Muscle layer of duodenum (tissue), 2 donors: ENCODE measurements at regions not wholly inside any gene's neighbourhood (a gene's known extent, or its start where the extent isn't known, plus 50 kb on each side); places are given as distances from the start of the nearest gene placed in this dataset.

Experiments used
- H3K27ac ChIP-seq: one replicate; pipeline ENCODE4 v1.7.0; 2013; ENCODE audit warnings: mild to moderate bottlenecking, low read length
- H3K27me3 ChIP-seq: one replicate; pipeline ENCODE4 v1.7.0; 2013; ENCODE audit warnings: low read depth, mild to moderate bottlenecking, control low read depth, low read length
- H3K36me3 ChIP-seq, 2 donors: one replicate each; pipeline ENCODE4 v1.7.0; 2013; ENCODE audit warnings: low read length in 2 of 2, control low read depth in 1 of 2, mild to moderate bottlenecking in 1 of 2; ENCODE audit not compliant: insufficient read depth in 2 of 2, control insufficient read depth in 1 of 2
- H3K4me1 ChIP-seq, 2 donors: one replicate each; pipeline ENCODE4 v1.7.0; 2013; ENCODE audit warnings: low read length in 2 of 2, mild to moderate bottlenecking in 2 of 2, control low read depth in 1 of 2, moderate library complexity in 1 of 2; ENCODE audit not compliant: insufficient read depth in 2 of 2, control insufficient read depth in 1 of 2
- H3K4me3 ChIP-seq, 2 donors: one replicate each; pipeline ENCODE4 v1.7.0; 2013; ENCODE audit warnings: low read length in 2 of 2, low read depth in 1 of 2, mild to moderate bottlenecking in 1 of 2
- H3K9me3 ChIP-seq, 2 donors: one replicate each; pipeline ENCODE4 v1.7.0; 2013; ENCODE audit warnings: low read length in 2 of 2, control low read depth in 1 of 2, mild to moderate bottlenecking in 1 of 2; ENCODE audit not compliant: control insufficient read depth in 1 of 2
- donor health status: healthy.

DNA sequence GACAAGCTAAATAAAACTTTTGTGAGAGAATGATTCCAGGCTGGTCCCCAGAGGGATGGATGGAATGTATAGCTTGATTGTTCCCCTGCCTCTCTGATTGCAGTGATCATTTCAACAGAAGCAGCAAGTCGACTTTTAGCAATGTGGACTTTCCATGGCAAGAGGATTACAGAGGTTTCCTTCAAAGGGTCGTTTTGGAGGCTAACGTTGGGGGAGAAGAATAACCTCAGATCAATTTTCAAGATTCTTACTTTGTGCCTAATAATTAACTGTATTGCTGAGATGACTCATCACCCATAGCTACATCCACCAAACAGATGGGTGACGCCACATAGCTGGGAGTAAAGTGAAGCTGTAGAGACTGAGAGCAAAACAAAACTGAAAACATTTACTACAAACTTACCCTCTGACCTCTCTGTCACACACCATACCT is 79.9 kb downstream of the GTPBP8 start:
- no peak overlapping the region for H3K27ac ChIP-seq
- H3K4me1 ChIP-seq, result no peaks in the 10 kb centered on the region
- no peaks in the 10 kb centered on the region for H3K27me3 ChIP-seq
- no peaks in the 10 kb centered on the region for H3K9me3 ChIP-seq
- H3K36me3 ChIP-seq, result no peaks in the 10 kb centered on the region
- no peak overlapping the region for H3K4me3 ChIP-seq

DNA sequence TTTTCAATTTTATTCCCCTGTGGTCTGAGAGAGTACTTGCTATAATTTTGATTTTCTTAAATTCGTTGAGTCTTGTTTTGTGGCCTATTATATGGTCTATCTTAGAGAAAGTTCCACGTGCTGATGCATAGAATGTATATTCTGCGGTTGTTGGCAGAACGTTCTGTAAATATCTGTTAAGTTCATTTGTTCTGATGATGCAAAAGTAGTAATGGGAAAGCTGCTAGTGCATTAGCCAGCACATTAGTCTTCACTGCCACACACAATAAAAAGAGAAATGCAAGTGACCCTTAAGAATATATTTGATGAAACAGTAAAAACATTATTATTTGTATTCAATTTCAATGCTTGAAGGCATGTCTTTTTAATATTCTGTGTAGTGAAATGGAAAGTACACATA is 84.8 kb downstream of the GTPBP8 start:
- no peak overlapping the region for H3K4me3 ChIP-seq
- no peaks in the 10 kb centered on the region for H3K27me3 ChIP-seq
- no peak overlapping the region for H3K27ac ChIP-seq
- no peaks in the 10 kb centered on the region for H3K36me3 ChIP-seq
- no peaks in the 10 kb centered on the region for H3K4me1 ChIP-seq
- no peaks in the 10 kb centered on the region for H3K9me3 ChIP-seq

DNA sequence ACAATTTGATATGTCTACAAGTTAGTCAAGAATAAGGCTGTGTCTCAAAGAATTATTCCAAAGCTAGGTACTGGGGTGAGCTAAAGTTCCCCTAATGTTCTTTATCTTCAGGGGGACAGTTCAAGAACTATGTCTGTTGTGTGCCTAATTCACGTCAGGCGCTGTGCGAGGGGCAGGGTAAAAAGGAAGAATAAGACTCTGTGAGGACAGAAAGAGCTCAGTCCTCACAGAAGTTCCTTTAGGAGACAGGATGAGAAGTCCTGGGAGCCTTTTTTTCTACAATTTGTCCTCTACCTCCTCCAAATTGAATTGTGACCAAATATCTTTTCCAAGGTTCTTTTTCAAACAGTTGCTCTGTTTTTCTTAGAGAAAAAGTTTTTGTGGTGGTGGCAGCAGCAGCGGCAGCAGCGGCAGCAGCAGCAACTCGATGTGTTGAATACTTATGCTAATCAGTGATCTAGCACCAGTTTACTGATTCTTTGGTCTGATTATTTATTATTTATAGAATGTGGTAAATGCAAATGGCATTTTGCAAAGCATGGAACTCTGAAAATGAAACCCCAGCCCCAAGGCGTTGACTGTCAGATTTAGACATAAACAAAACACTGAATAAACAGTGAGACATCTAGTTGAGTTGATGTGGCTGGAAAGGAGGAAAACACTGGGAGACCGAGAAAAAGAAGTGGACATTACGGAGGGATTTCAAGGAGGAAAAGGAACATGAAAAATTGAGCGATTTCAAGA is 88.6 kb downstream of the GTPBP8 start:
- H3K4me1 ChIP-seq, result no peaks in the 10 kb centered on the region
- no peaks in the 10 kb centered on the region for H3K9me3 ChIP-seq
- no peaks in the 10 kb centered on the region for H3K27me3 ChIP-seq
- H3K27ac ChIP-seq, result no peak overlapping the region
- peak overlapping the region; percentile 2 to 33 for H3K4me3 ChIP-seq
- H3K36me3 ChIP-seq, result no peaks in the 10 kb centered on the region

DNA sequence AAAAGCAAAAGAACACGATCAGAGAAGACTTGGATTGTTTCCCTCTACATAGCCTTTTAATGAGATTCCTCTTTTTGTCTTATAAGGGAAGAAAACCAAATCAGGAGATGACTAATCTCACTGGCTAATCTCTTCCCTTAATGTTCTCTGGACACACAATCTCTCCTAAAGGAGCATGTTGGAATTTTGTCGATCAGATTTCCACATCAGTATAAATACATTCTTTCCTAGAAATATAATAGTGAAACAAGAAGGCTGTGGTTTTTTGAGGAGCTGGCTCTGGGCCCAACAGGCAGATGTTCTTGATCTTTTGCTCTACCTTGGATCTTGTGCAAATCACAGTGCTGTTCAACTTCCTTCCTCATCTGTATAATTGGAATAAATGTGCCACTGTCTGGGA is 94.0 kb downstream of the GTPBP8 start:
- no peaks in the 10 kb centered on the region for H3K9me3 ChIP-seq
- no peaks in the 10 kb centered on the region for H3K36me3 ChIP-seq
- no peak overlapping the region for H3K4me3 ChIP-seq
- no peaks in the 10 kb centered on the region for H3K27me3 ChIP-seq
- H3K4me1 ChIP-seq, result peaks cover 0 to 4% of the 10 kb centered on the region in 2 donors
- no peak overlapping the region for H3K27ac ChIP-seq

DNA sequence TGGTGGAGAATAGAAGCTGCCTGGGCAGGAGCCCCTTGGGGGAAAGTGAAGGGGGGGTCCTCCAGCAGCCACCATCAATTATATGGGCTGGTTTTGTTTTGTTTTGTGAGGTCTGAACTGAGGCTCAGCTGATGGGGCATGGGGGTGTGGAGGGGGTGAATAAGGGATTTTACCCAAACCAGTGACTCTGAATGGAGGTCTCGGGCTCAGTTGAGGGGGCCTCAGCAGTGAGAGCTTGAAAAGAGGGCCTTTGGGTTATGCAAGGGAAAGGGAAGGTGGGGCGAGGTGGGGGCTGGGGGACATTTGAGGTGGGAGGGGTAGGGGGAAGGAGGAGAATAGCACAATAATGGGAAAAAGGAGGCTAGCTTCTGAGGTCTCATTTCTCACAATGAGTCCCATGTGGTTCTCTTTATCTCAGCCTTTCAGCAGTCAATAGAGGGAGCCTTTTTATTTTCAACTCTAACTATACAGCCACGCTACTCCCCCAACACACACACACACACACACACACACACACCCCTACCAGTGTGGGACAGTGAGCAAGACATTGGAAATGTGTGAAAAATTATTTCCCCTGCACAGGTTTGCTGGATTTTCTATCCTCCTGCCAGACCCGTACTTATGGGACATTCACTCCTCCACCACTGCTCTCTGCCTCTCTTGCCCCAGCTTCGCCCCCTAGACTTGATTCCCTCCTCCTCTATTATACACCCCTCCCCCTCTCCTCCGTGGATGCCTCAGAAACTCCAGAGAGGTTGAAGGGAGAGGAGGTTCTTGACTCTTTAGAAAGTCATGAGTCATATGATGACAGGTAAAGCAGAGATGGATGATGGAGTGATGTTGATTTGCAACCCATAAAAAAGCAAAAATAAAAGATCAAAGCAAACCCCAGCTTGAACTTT is 96.0 kb downstream of the GTPBP8 start:
- Histone ChIP-seq H3K27ac (no peak overlapping the region), H3K27me3 (no peaks in the 10 kb centered on the region), H3K4me3 (no peak overlapping the region), H3K4me1 (peaks cover 0 to 4% of the 10 kb centered on the region in 2 donors), H3K36me3 (no peaks in the 10 kb centered on the region), H3K9me3 (no peaks in the 10 kb centered on the region)

DNA sequence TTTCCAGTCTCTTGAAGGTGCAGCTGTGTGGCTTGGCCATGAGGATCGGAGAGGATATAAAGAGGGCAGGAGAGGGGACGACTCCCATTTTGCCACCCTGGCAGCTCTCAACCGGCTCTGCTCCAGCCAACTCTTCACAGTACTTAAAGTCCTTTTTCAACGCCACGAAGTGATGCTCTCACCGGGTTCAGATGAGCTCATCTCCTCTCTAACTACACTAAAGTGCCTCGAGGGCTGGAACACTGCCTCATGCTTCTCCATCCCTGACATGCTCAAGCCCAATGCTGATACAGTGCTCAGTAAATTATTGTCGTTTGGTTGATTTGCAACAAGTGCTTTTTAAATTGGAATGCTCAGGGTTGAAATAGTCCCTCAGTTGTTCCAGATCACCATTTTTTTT is 97.8 kb downstream of the GTPBP8 start:
- Histone ChIP-seq H3K27ac (no peak overlapping the region), H3K9me3 (no peaks in the 10 kb centered on the region), H3K4me3 (no peak overlapping the region), H3K4me1 (peaks cover 0 to 4% of the 10 kb centered on the region in 2 donors), H3K27me3 (no peaks in the 10 kb centered on the region), H3K36me3 (no peaks in the 10 kb centered on the region)

DNA sequence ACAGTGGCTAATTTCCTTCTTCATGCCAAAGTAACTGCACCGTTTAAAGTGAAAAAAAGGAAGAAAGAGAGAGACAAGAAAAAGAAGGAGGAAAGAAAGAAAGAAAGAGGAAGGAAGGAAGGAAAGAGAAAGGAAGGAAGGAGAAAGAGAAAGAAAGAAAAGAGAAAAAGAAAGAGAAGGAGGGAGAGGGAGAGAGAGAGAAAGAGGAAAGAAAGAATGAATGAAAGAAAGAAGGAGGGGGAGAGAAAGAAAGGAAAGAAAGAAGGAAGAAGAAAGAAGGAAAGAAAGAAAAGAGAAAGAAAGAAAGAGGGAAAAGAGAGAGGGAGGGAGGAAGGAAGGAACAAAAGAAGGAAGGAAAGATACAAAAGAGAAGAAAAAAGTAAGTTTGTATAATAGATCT is 100.6 kb downstream of the GTPBP8 start:
- Histone ChIP-seq H3K9me3 (no peaks in the 10 kb centered on the region), H3K27ac (no peak overlapping the region), H3K4me1 (no peaks in the 10 kb centered on the region), H3K4me3 (no peak overlapping the region), H3K36me3 (no peaks in the 10 kb centered on the region), H3K27me3 (no peaks in the 10 kb centered on the region)

DNA sequence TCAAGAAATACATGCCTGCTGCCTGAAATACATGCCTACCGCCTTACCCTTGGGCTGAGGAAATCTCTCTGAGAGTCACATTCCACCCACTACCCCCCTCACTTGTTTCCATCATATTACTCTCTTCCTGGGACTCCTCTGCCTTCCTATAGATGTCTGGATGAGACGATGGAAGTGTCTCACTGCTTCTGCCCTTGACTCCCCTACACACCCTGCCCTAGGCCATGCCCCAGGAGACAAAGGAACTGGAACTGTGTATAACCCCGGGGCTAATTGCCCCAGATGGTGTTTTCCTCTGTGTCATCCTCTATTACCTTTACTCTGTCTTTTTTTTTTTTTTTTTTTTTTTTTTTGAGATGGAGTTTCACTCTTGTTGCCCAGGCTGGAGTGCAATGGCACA is 102.0 kb downstream of the GTPBP8 start:
- no peaks in the 10 kb centered on the region for H3K9me3 ChIP-seq
- H3K4me3 ChIP-seq, result no peak overlapping the region
- H3K27me3 ChIP-seq, result no peaks in the 10 kb centered on the region
- no peak overlapping the region for H3K27ac ChIP-seq
- no peaks in the 10 kb centered on the region for H3K4me1 ChIP-seq
- H3K36me3 ChIP-seq, result no peaks in the 10 kb centered on the region

DNA sequence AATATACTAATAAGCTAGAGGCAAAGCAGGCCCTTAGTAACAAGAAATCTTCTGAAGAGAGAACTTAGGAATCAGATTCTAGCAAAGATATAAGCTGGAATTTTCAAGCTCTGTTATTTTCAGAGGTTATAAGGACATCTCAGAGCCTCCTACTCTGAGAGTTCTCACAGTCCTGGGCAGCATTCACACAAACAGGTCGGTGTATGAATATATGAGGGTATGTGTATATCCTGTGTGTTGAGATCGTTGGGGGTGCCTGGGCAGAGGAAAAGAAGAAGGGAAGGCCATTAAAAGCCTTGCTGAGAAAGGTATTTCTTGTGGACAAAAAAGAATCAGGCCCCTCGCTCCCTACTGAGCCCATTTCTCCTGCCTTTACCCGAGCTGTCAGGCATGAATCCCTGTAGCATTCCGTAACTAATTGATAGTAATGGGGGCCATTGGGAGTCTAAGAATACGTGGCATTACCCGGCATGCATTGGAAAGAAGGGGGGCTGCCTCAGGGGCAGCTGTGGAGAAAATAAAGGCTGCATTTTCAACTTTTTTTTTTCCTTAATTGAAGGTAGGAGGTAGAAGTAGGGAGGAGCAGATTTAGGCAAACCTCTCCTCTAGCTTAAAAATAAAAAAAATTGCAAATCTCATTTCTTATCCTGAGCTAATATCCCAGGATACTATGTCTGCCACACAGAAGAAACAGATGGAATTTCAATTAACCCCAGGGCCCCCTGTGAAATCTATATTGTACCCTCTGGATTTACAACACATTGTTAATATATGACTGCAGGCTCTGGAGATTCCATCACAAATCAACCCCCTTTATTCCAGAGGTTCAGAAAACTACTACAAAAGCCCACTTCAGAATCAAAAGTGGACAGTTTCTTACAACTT is 103.8 kb downstream of the GTPBP8 start:
- Histone ChIP-seq H3K4me1 (no peaks in the 10 kb centered on the region), H3K27me3 (no peaks in the 10 kb centered on the region), H3K4me3 (no peak overlapping the region), H3K9me3 (peaks cover 0 to 1% of the 10 kb centered on the region in 2 donors), H3K36me3 (no peaks in the 10 kb centered on the region), H3K27ac (no peak overlapping the region)

DNA sequence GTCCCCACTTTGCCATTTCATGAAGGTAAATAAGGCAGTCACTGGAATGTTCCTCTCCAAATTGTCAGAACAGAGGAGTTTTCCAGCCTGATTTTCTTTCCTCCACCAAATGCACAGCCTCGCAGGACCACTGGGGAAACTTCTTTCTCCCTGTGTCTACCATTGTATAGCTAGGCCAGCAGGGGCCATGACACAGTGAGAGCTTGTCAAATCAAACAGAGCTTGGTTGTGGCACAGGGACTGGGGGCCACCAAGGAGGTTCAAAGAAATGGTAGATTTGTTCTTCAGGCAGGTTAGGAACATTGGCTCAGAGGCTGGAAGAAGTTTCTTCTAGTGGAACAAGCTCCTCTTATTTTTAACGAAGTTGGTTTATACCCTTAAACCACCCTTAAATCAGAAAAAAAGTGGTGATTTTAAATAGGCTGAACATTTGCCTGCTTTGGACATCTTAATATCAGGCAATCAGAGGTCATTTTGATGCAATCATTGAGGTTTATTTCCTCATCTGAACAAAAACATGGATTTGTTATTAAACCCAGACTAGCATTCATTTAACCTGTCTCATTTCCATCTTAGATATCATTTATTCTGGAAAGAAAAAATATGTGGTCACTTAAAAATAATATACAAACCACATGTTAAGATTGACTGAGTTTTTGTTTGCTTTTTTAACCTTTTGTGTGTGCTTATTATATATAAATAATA is 105.6 kb downstream of the GTPBP8 start:
- Histone ChIP-seq H3K27ac (no peak overlapping the region), H3K9me3 (peaks cover 0 to 4% of the 10 kb centered on the region in 2 donors), H3K36me3 (no peaks in the 10 kb centered on the region), H3K4me3 (no peak overlapping the region), H3K27me3 (no peaks in the 10 kb centered on the region), H3K4me1 (no peaks in the 10 kb centered on the region)
